Activated CD4-positive, alpha-beta T cell treated with anti-CD3 and anti-CD28 coated beads for 36 hours (primary cell): ENCODE measurements at regions not wholly inside any gene's neighbourhood (a gene's known extent, or its start where the extent isn't known, plus 50 kb on each side); places are given as distances from the start of the nearest gene placed in this dataset.
"Not testable (repeated sequence)": the region's sequence is repeated elsewhere in the genome, so short reads cannot be mapped to it uniquely, and the experiment has no call there.

ENCODE experiments used
- ATAC-seq: fragments of 200-7000 bp; cut with Tn5 transposase; one replicate; pipeline ENCODE4 v1.10.0; 2021; ENCODE audit warnings: mild to moderate bottlenecking, moderate library complexity
- CTCF ChIA-PET: fragments of 350-600 bp; sonication (Branson Sonifier 250); formaldehyde crosslinking; loops from one replicate; lab custom pipeline; 2021; ENCODE audit warnings: antibody characterized with exemption; lab: Charles Lee
- POLR2A ChIA-PET: fragments of 350-600 bp; sonication (Branson Sonifier 250); formaldehyde crosslinking; loops from one replicate; lab custom pipeline; 2021; ENCODE audit warnings: antibody characterized with exemption, inconsistent platforms; lab: Charles Lee
- DNase-seq: peaks from one replicate; pipeline ENCODE4 v3.0.0-alpha.2; 2020
- H3K27ac Mint-ChIP-seq: one replicate; pipeline ENCODE4 v1.8.0; 2021; ENCODE audit warnings: mixed read lengths
- H3K27me3 Mint-ChIP-seq: one replicate; pipeline ENCODE4 v1.8.0; 2021; ENCODE audit warnings: mixed read lengths
- H3K36me3 Mint-ChIP-seq: one replicate; pipeline ENCODE4 v1.8.0; 2021; ENCODE audit warnings: low read depth, mixed read lengths
- H3K4me1 Mint-ChIP-seq: one replicate; pipeline ENCODE4 v1.8.0; 2021; ENCODE audit warnings: mixed read lengths
- H3K4me3 Mint-ChIP-seq: one replicate; pipeline ENCODE4 v1.8.0; 2021; ENCODE audit warnings: mild to moderate bottlenecking, moderate library complexity, mixed read lengths
- H3K9me3 Mint-ChIP-seq: one replicate; pipeline ENCODE4 v1.8.0; 2021; ENCODE audit warnings: low read depth, mixed read lengths
- intact Hi-C, 2 experiments: fragments of 100-400 bp; cut with DNase I in 1 of 2; cut with micrococcal nuclease in 1 of 2; formaldehyde crosslinking; loops; one replicate each; pipeline versions ENCODE4 v1.14.2 to v1.15.1; 2022 to 2024; cut with DNase I, micrococcal nuclease

DNA sequence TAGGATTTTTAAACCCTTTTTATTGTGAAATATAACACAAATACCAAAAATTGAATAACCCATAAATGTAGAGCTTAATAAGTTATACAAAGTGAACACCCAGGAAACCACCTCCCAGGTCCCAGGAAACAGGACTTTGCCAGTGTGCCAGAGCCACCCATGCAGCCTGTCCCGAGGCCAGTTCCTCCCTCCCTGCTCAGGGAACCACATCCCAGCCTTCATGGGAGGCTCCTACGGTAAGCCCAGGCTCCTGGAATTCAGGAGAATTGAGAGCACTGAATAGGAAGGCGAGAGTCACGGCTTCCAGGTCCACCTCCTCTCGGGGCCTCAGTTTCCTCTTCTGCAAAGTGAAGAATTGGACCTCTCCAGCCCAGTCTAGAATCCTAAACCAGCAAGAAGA is 178.2 kb downstream of the TMEM132E start:
- Mint-ChIP-seq H3K9me3 (no peaks in the 10 kb centered on the region), H3K4me3 (no peak overlapping the region), H3K36me3 (no peaks in the 10 kb centered on the region), H3K27ac (no peak overlapping the region), H3K27me3 (peaks cover 6% of the 10 kb centered on the region), H3K4me1 (no peaks in the 10 kb centered on the region)
- intact Hi-C loops = no loop called here
- DNase-seq (no peak), ATAC-seq (no peak)
- CTCF ChIA-PET = no interaction called here
- POLR2A ChIA-PET = interaction anchor here (0.6 kb wide), 1 partner anchor 599 kb away, joined by 3 read pairs; no protein-coding TSS in a partner anchor

GRCh38 chr17:34757106-34757505 is 177.7 kb downstream of the TMEM132E start:
- DNase-seq = no peak
- CTCF ChIA-PET = no interaction called here
- Mint-ChIP-seq H3K4me1 (no peaks in the 10 kb centered on the region), H3K9me3 (no peaks in the 10 kb centered on the region), H3K4me3 (no peak overlapping the region), H3K36me3 (no peaks in the 10 kb centered on the region), H3K27ac (no peak overlapping the region), H3K27me3 (peaks cover 8% of the 10 kb centered on the region)
- no peak for ATAC-seq
- POLR2A ChIA-PET = no interaction called here
- intact Hi-C loops = no loop called here

DNA sequence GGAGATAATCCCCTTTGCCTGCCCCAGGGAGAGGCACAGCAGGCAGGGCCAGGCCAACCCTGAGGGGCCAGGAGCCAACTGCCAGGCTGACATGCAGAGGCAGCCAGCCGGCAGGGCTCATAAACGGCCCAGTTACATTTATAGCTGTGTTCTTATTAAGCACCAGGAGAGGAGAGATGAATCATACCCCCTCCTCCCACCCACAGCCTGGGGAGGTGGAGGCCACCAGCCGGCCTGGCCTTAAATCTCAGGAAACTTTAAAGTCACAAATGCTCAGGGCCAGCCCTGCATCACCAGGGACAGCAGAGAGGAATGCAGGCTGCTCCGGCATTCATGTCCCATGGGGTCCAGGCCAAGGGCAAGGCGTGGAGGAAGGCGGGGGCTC is 177.2 kb downstream of the TMEM132E start:
- H3K27ac Mint-ChIP-seq = no peak overlapping the region
- CTCF ChIA-PET = no interaction called here
- H3K9me3 Mint-ChIP-seq = no peaks in the 10 kb centered on the region
- POLR2A ChIA-PET = no interaction called here
- DNase-seq (no peak), ATAC-seq (no peak)
- no peak overlapping the region for H3K4me3 Mint-ChIP-seq
- no peaks in the 10 kb centered on the region for H3K4me1 Mint-ChIP-seq
- H3K27me3 Mint-ChIP-seq = peaks cover 8% of the 10 kb centered on the region
- intact Hi-C loops = no loop called here
- no peaks in the 10 kb centered on the region for H3K36me3 Mint-ChIP-seq

- Mint-ChIP-seq H3K27me3 (peaks cover 8% of the 10 kb centered on the region), H3K4me3 (no peak overlapping the region), H3K9me3 (no peaks in the 10 kb centered on the region), H3K36me3 (no peaks in the 10 kb centered on the region), H3K4me1 (no peaks in the 10 kb centered on the region), H3K27ac (no peak overlapping the region)
- ATAC-seq = no peak
- ChIA-PET CTCF (no interaction called here), POLR2A (no interaction called here)
- DNase-seq = no peak
- intact Hi-C loops = no loop called here
These were observed 176.7 kb downstream of the TMEM132E start for GRCh38 chr17:34755981-34756636.

- Mint-ChIP-seq H3K36me3 (no peaks in the 10 kb centered on the region), H3K27me3 (peaks cover 12% of the 10 kb centered on the region), H3K4me3 (no peak overlapping the region), H3K27ac (no peak overlapping the region), H3K9me3 (no peaks in the 10 kb centered on the region), H3K4me1 (no peaks in the 10 kb centered on the region)
- CTCF ChIA-PET = no interaction called here
- intact Hi-C loops = no loop called here
- DNase-seq (no peak), ATAC-seq (no peak)
- POLR2A ChIA-PET = no interaction called here
These were observed 176.0 kb downstream of the TMEM132E start for GRCh38 chr17:34755371-34755770.

GRCh38 chr17:34750004-34750403 is 170.6 kb downstream of the TMEM132E start:
- H3K9me3 Mint-ChIP-seq = peaks cover 2% of the 10 kb centered on the region
- peaks cover 28% of the 10 kb centered on the region for H3K27me3 Mint-ChIP-seq
- no peaks in the 10 kb centered on the region for H3K4me1 Mint-ChIP-seq
- ChIA-PET POLR2A (no interaction called here), CTCF (interaction anchor here (0.5 kb wide), 2 partner anchors 544 to 1160 kb away, joined by 3 to 4 read pairs; no protein-coding TSS in a partner anchor)
- no peaks in the 10 kb centered on the region for H3K36me3 Mint-ChIP-seq
- DNase-seq (no peak), ATAC-seq (no peak)
- no peak overlapping the region for H3K4me3 Mint-ChIP-seq
- intact Hi-C loops = no loop called here
- no peak overlapping the region for H3K27ac Mint-ChIP-seq

DNA sequence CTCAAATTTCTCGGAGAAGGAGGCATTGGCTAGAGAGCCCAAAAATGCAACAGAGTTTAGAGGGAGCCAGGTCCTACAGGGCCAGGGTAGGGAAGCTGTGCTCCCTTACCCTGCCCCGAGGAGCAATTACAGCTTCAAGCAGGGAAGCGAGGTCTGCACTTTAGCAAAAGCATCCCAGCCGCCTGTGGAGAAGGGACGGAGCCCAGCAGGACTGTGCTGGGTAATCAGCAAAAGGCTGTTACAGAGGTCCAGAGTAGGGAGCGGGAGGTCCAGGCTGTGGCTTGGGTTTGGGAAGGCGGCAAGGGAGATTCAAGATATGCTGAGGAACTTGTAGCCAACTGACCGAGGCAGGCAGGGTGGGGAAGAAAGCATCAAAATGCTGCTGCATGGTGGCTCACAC is 162.6 kb downstream of the TMEM132E start:
- H3K36me3 Mint-ChIP-seq = no peaks in the 10 kb centered on the region
- intact Hi-C loops = no loop called here
- CTCF ChIA-PET = no interaction called here
- no peak for DNase-seq
- POLR2A ChIA-PET = no interaction called here
- peaks cover 3% of the 10 kb centered on the region for H3K9me3 Mint-ChIP-seq
- no peak overlapping the region for H3K4me3 Mint-ChIP-seq
- H3K4me1 Mint-ChIP-seq = no peaks in the 10 kb centered on the region
- H3K27me3 Mint-ChIP-seq = peaks cover 16% of the 10 kb centered on the region
- no peak for ATAC-seq
- H3K27ac Mint-ChIP-seq = no peak overlapping the region

DNA sequence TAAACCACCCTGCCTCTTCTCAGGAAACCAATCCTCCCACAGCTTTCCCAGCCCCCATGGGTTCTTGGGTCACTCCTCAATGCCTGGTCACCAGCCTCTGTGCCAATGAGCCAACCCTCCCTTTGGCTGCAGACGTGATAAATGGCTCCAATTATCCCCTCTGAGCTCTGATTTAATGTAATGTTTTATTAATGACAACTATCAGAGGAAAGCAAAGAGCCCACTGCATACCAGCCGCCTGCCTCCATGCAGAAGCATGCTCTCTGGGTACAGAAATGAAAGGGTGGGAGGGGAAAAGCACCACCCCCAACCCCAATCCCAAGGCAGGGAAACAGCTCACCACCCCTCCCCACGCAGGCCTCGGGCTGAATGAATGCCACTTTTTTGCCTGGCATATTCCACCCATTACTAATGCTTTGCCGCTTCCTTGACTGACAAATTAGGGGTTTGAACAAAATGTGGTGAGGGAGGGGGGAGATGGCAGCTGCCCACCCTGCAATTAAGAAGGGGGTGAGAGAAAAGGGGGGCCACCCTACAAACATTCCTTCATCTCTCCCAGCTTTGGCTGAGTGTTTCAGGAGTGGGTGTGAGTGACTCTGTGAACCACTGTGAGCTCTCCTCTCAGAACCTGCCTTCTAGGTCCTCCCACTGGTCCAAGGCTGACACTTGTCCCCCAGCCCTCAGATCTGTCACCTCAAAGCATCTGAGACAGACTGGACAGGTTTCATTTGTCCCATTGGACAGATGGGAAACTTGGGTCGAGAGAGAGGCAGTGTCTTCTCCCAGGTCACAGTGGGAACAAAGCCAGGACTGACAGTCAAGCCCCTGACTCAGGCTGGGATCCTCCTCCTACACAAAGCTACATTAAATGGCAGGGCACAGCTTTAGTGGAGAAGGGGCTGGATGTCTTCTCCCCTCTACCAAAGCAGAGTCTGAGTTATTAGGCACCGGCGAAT is 161.5 kb downstream of the TMEM132E start:
- Mint-ChIP-seq H3K36me3 (no peaks in the 10 kb centered on the region), H3K27me3 (peaks cover 16% of the 10 kb centered on the region), H3K4me1 (no peaks in the 10 kb centered on the region), H3K9me3 (peaks cover 3% of the 10 kb centered on the region), H3K4me3 (no peak overlapping the region), H3K27ac (no peak overlapping the region)
- CTCF ChIA-PET = interaction anchor here (0.6 to 1.0 kb wide), 3 partner anchors 10 to 191 kb away, joined by 3 to 5 read pairs (median 3); no protein-coding TSS in a partner anchor
- ATAC-seq (no peak), DNase-seq (no peak)
- intact Hi-C loops = no loop called here
- POLR2A ChIA-PET = no interaction called here

GRCh38 chr17:34739386-34739785 is 160.0 kb downstream of the TMEM132E start:
- no peaks in the 10 kb centered on the region for H3K36me3 Mint-ChIP-seq
- H3K27me3 Mint-ChIP-seq = peaks cover 16% of the 10 kb centered on the region
- H3K4me1 Mint-ChIP-seq = no peaks in the 10 kb centered on the region
- POLR2A ChIA-PET = no interaction called here
- intact Hi-C loops = no loop called here
- DNase-seq (no peak), ATAC-seq (no peak)
- no peak overlapping the region for H3K27ac Mint-ChIP-seq
- CTCF ChIA-PET = interaction anchor here (0.6 kb wide), 1 partner anchor 12 kb away, joined by 3 read pairs; no protein-coding TSS in a partner anchor
- no peak overlapping the region for H3K4me3 Mint-ChIP-seq
- H3K9me3 Mint-ChIP-seq = peaks cover 3% of the 10 kb centered on the region

- H3K27ac Mint-ChIP-seq, H3K9me3 Mint-ChIP-seq, ATAC-seq, DNase-seq, H3K36me3 Mint-ChIP-seq, H3K4me1 Mint-ChIP-seq, POLR2A ChIA-PET, H3K4me3 Mint-ChIP-seq, CTCF ChIA-PET, intact Hi-C loops: not testable (repeated sequence)
- peaks cover 11% of the 10 kb centered on the region for H3K27me3 Mint-ChIP-seq
These were observed 158.3 kb downstream of the TMEM132E start for GRCh38 chr17:34737673-34738072.

DNA sequence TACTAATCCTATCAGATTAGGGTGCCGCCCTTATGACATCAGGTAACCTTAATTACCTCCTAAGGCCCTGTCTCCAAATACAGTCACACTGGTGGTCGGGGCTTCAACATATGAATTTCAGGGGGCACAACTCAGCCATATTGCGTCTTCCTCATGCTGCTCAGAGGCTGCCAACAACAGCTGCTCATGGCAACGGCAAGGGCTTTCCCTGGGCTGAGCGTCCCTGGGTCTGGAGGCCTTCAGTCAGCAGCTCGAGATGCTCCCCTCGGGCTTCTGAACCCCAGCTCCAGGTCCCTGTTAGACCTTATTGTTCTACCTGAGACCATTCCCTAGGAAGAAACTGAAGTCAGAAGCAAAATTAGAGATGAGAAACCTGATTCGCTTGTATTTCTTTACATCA is 157.2 kb downstream of the TMEM132E start:
- Mint-ChIP-seq H3K27me3 (peaks cover 8% of the 10 kb centered on the region), H3K4me1 (no peaks in the 10 kb centered on the region), H3K36me3 (no peaks in the 10 kb centered on the region), H3K4me3 (no peak overlapping the region), H3K27ac (no peak overlapping the region), H3K9me3 (peaks cover 3% of the 10 kb centered on the region)
- ChIA-PET POLR2A (no interaction called here), CTCF (no interaction called here)
- ATAC-seq = no peak
- no peak for DNase-seq
- intact Hi-C loops = no loop called here

DNA sequence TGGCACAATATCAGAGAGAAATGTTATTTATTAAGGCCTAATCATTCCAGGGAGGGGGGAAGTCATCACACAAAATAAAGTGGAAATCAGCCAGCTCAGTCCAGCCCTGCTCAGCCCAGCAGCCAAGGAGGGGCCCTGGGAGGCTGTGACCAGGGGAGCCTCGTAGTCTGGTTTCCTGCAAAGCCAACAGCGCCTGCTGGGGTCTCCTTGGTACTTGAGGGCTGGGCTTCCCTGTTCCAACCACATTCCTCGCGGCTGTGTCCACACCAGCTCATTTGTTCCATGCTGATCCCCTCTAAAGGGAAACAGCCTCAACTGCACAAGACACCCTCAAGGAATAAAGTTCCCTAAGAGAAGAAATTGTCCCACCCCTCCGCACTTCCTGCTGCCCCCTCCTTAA is 154.0 kb downstream of the TMEM132E start:
- H3K4me3 Mint-ChIP-seq = no peak overlapping the region
- no peaks in the 10 kb centered on the region for H3K4me1 Mint-ChIP-seq
- H3K9me3 Mint-ChIP-seq = peaks cover 3% of the 10 kb centered on the region
- ATAC-seq = no peak
- no peaks in the 10 kb centered on the region for H3K36me3 Mint-ChIP-seq
- POLR2A ChIA-PET = no interaction called here
- H3K27ac Mint-ChIP-seq = no peak overlapping the region
- no peak for DNase-seq
- intact Hi-C loops = no loop called here
- H3K27me3 Mint-ChIP-seq = peaks cover 9% of the 10 kb centered on the region
- CTCF ChIA-PET = no interaction called here
